ENCODE measurements at regions not wholly inside any gene's neighbourhood (a gene's known extent, or its start where the extent isn't known, plus 50 kb on each side); places are given as distances from the start of the nearest gene placed in this dataset.

DNA sequence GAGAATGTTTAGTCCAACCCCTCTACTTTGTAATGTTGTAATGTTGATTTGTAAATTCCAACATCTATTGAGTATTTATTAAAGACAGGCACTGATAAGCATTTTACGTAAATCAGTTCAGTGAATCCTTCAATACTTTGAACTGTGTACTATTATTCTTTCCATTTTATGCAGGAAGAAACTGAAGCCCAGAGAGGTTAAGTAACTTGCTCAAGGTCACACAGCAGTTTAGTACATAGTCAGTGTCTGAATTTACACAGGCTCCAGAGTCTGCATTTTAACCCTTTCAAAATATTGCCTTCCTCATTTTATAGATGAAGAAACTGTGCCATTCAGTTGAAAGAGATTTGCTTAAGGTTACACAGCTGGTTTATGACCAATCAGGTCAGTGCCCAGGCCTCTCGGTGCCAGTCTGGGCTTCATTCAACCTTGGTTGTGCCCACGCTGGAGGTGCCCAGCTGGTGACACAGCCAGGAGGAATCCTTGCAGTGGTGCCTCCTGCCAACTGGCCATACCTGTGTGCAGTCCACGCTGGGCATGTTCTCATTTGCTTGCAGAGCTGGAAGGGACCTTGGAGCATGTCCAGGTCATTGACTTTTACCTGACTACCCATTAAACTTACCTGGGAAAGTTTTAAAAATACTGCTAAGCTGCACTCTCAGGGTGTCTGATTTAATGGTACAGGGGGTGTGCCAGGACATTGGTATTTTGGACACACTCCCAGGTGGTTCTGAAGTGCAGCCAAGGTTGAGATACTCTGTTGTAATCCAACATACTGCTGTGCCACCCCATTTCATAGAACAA, 74.3 kb upstream of the CYRIA start:
- H3K4me3 ChIP-seq (ENCODE audit: control extremely low read depth in 1 of 5, extremely low read depth in 1 of 5, insufficient read depth in 1 of 5, low read depth in 2 of 5, low read length in 4 of 5): no peak overlapping the region
- DNase-seq (no peak), ATAC-seq (ENCODE audit: low read depth) (no peak)
- H3K79me2 ChIP-seq (ENCODE audit: control insufficient read depth, insufficient read depth, low read length): no peaks in the 10 kb centered on the region
- 93% methylated on average over 3 of the region's 4 CpGs for WGBS (ENCODE audit: insufficient coverage)
- intact Hi-C loops (cut with micrococcal nuclease): no loop called here
- H3K36me3 ChIP-seq (replicated peaks in 1 of 2; ENCODE audit: control extremely low read depth in 1 of 2, control insufficient read depth in 1 of 2, extremely low read depth in 1 of 2, insufficient read depth in 2 of 2, low read length in 1 of 2): no peaks in the 10 kb centered on the region
- TF ChIP-seq, protein P1, sequence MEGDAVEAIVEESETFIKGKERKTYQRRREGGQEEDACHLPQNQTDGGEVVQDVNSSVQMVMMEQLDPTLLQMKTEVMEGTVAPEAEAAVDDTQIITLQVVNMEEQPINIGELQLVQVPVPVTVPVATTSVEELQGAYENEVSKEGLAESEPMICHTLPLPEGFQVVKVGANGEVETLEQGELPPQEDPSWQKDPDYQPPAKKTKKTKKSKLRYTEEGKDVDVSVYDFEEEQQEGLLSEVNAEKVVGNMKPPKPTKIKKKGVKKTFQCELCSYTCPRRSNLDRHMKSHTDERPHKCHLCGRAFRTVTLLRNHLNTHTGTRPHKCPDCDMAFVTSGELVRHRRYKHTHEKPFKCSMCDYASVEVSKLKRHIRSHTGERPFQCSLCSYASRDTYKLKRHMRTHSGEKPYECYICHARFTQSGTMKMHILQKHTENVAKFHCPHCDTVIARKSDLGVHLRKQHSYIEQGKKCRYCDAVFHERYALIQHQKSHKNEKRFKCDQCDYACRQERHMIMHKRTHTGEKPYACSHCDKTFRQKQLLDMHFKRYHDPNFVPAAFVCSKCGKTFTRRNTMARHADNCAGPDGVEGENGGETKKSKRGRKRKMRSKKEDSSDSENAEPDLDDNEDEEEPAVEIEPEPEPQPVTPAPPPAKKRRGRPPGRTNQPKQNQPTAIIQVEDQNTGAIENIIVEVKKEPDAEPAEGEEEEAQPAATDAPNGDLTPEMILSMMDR (IDR thresholded peaks at IDR 0.05): no peak
- no peak for TF ChIP-seq EZH2 (IDR thresholded peaks at IDR 0.05; ENCODE audit: borderline replicate concordance, insufficient read depth, low read depth, low read length, poor library complexity, severe bottlenecking)
- Mint-ChIP-seq H3K4me1 (peaks cover 15% of the 10 kb centered on the region), H3K9me3 (ENCODE audit: insufficient read depth) (no peaks in the 10 kb centered on the region), H3K27ac (no peak overlapping the region), H3K4me3 (no peak overlapping the region), H3K27me3 (no peaks in the 10 kb centered on the region)
- no peaks in the 10 kb centered on the region for H3K27me3 ChIP-seq (replicated peaks in 1 of 4; ENCODE audit: control extremely low read depth in 1 of 4, control insufficient read depth in 3 of 4, insufficient read depth in 4 of 4, low read length in 3 of 4)
- ChIA-PET CTCF (interaction anchor here (1.7 kb wide), 1 partner anchor 16 kb away, joined by 4 read pairs; no protein-coding TSS in a partner anchor), POLR2A (no interaction called here)
- no peak overlapping the region for H2AFZ ChIP-seq (ENCODE audit: insufficient read depth, low read depth, low read length, poor library complexity, severe bottlenecking)
- no peaks in the 10 kb centered on the region for H4K20me1 ChIP-seq (ENCODE audit: control insufficient read depth, insufficient read depth, low read length, poor library complexity, severe bottlenecking)
- H3K9ac ChIP-seq (ENCODE audit: low read length): no peak overlapping the region
- no peak overlapping the region for H3K4me2 ChIP-seq (replicated peaks; ENCODE audit: low read depth, low read length, poor library complexity, severe bottlenecking)
- H3K9me3 ChIP-seq (ENCODE audit: control extremely low read depth in 1 of 3, control insufficient read depth in 2 of 3, insufficient read depth in 1 of 3, low read length in 2 of 3): no peaks in the 10 kb centered on the region
- no peak overlapping the region for H3K27ac ChIP-seq (ENCODE audit: low read length in 2 of 2)
- H3K4me1 ChIP-seq (ENCODE audit: control insufficient read depth in 2 of 2, insufficient read depth in 2 of 2, low read length in 2 of 2): peaks cover 11 to 15% of the 10 kb centered on the region in 2 donors
